IPS-20b (cell line): ENCODE measurements at regions not wholly inside any gene's neighbourhood (a gene's known extent, or its start where the extent isn't known, plus 50 kb on each side); places are given as distances from the start of the nearest gene placed in this dataset.
"Not testable (repeated sequence)": the region's sequence is repeated elsewhere in the genome, so short reads cannot be mapped to it uniquely, and the experiment has no call there.

Experiments used
- H3K27ac ChIP-seq: one replicate; pipeline ENCODE4 v1.5.1; 2013; ENCODE audit warnings: low read length
- H3K27me3 ChIP-seq: 2 replicates; pipeline ENCODE4 v1.6.1; 2013; ENCODE audit warnings: mild to moderate bottlenecking, low read length, inconsistent platforms; ENCODE audit not compliant: insufficient read depth
- H3K36me3 ChIP-seq: 2 replicates; pipeline ENCODE4 v1.6.1; 2013; ENCODE audit warnings: low read depth, mild to moderate bottlenecking, inconsistent platforms, low read length, moderate library complexity; ENCODE audit not compliant: insufficient read depth
- H3K4me1 ChIP-seq: 2 replicates; pipeline ENCODE4 v1.6.1; 2013; ENCODE audit warnings: mild to moderate bottlenecking, control low read depth, inconsistent platforms, low read length, moderate library complexity; ENCODE audit not compliant: insufficient read depth
- H3K4me3 ChIP-seq: 2 replicates; pipeline ENCODE4 v1.5.1; 2013; ENCODE audit warnings: mild to moderate bottlenecking, low read length, inconsistent platforms
- H3K9ac ChIP-seq: 2 replicates; pipeline ENCODE4 v1.6.1; 2013; ENCODE audit warnings: low read depth, mild to moderate bottlenecking, inconsistent platforms, low read length, moderate library complexity
- H3K9me3 ChIP-seq: 2 replicates; pipeline ENCODE4 v1.6.1; 2013; ENCODE audit warnings: mild to moderate bottlenecking, low read depth, low read length, inconsistent platforms; ENCODE audit not compliant: insufficient read depth

DNA sequence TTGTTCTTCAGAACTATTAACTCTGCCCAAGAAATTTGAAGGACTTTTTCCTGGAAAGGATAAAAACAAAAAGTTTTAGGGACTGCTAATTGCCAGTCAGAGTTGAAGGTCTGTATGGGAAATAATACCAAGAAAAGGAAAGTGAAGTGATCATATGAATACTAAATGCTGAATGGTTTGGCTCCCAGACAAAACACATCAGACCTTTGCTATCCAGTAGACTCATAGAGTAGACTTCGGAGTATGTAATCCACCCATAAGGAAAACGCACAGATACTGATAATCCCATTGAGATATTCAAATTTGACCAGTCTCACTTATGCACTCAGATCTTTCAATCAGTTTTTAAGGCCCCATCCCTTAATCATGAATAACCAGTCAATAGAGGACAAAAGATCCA lies 319.0 kb upstream of the PTGER4 start:
- no peaks in the 10 kb centered on the region for H3K27me3 ChIP-seq
- no peaks in the 10 kb centered on the region for H3K4me1 ChIP-seq
- no peaks in the 10 kb centered on the region for H3K9me3 ChIP-seq
- no peak overlapping the region for H3K9ac ChIP-seq
- no peak overlapping the region for H3K4me3 ChIP-seq
- no peaks in the 10 kb centered on the region for H3K36me3 ChIP-seq
- H3K27ac ChIP-seq: no peak overlapping the region

DNA sequence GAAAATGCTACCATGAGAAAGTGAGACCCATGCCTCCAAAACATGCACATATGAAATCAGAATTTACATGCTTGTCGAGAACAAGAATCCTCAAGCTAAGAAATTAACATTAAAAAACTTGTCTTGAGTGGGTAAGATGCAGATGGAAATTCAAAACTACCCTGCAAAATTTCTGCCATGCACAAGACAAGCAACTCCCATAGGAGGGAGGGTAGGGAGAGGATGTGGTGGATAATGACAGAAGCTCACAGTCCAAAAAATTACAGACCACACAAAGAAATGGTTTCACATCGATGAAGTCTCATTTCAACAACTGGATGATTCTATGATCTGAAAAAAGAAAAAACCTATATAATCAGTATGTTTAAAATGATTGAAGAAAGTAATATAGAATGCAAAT lies 319.9 kb upstream of the PTGER4 start:
- H3K27ac ChIP-seq: no peak overlapping the region
- H3K36me3 ChIP-seq: no peaks in the 10 kb centered on the region
- no peak overlapping the region for H3K4me3 ChIP-seq
- H3K9ac ChIP-seq: no peak overlapping the region
- H3K9me3 ChIP-seq: no peaks in the 10 kb centered on the region
- no peaks in the 10 kb centered on the region for H3K4me1 ChIP-seq
- no peaks in the 10 kb centered on the region for H3K27me3 ChIP-seq

GRCh38 chr5:40359093-40359492 lies 320.6 kb upstream of the PTGER4 start:
- Histone ChIP-seq H3K4me1 (no peaks in the 10 kb centered on the region), H3K27ac (no peak overlapping the region), H3K36me3 (no peaks in the 10 kb centered on the region), H3K9ac (no peak overlapping the region), H3K9me3 (no peaks in the 10 kb centered on the region), H3K4me3 (no peak overlapping the region), H3K27me3 (no peaks in the 10 kb centered on the region)

GRCh38 chr5:40356248-40356647 lies 323.5 kb upstream of the PTGER4 start:
- Histone ChIP-seq H3K27ac (no peak overlapping the region), H3K4me3 (no peak overlapping the region), H3K9me3 (no peaks in the 10 kb centered on the region), H3K9ac (no peak overlapping the region), H3K27me3 (no peaks in the 10 kb centered on the region), H3K36me3 (no peaks in the 10 kb centered on the region), H3K4me1 (no peaks in the 10 kb centered on the region)

DNA sequence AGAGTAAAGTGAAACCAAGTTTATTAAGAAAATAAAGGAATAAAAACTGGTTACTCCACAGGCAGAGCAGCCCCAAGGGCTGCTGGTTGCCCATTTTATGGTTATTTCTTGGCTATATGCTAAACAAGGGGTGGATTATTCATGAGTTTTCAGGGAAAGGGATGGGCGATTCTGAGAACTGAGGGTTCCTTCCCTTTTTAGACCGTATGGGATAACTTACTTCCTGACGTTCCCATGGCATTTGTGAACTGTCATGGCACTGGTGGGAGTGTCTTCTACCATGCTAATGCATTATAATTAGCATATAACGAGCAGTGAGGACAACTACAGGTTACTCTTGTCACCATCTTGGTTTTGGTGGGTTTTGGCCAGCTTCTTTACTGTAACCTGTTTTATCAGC lies 323.9 kb upstream of the PTGER4 start:
- H3K27me3 ChIP-seq: no peaks in the 10 kb centered on the region
- H3K4me3 ChIP-seq: no peak overlapping the region
- no peaks in the 10 kb centered on the region for H3K4me1 ChIP-seq
- H3K9ac ChIP-seq: no peak overlapping the region
- H3K9me3 ChIP-seq: no peaks in the 10 kb centered on the region
- H3K27ac ChIP-seq: no peak overlapping the region
- H3K36me3 ChIP-seq: no peaks in the 10 kb centered on the region

- no peaks in the 10 kb centered on the region for H3K4me1 ChIP-seq
- H3K27me3 ChIP-seq: no peaks in the 10 kb centered on the region
- H3K9ac ChIP-seq: no peak overlapping the region
- H3K9me3 ChIP-seq: no peaks in the 10 kb centered on the region
- no peaks in the 10 kb centered on the region for H3K36me3 ChIP-seq
- H3K4me3 ChIP-seq: no peak overlapping the region
- H3K27ac ChIP-seq: no peak overlapping the region
These were observed 324.5 kb upstream of the PTGER4 start for GRCh38 chr5:40355181-40355580.

GRCh38 chr5:40354171-40354570 lies 325.5 kb upstream of the PTGER4 start:
- Histone ChIP-seq H3K9ac (no peak overlapping the region), H3K9me3 (no peaks in the 10 kb centered on the region), H3K27me3 (no peaks in the 10 kb centered on the region), H3K36me3 (no peaks in the 10 kb centered on the region), H3K4me1 (no peaks in the 10 kb centered on the region), H3K4me3 (no peak overlapping the region), H3K27ac (no peak overlapping the region)

- no peak overlapping the region for H3K9ac ChIP-seq
- no peaks in the 10 kb centered on the region for H3K27me3 ChIP-seq
- no peaks in the 10 kb centered on the region for H3K36me3 ChIP-seq
- H3K4me3 ChIP-seq: no peak overlapping the region
- no peaks in the 10 kb centered on the region for H3K4me1 ChIP-seq
- H3K27ac ChIP-seq: no peak overlapping the region
- no peaks in the 10 kb centered on the region for H3K9me3 ChIP-seq
These were observed 326.3 kb upstream of the PTGER4 start for GRCh38 chr5:40353442-40353841.

- Histone ChIP-seq H3K27me3 (no peaks in the 10 kb centered on the region), H3K36me3 (no peaks in the 10 kb centered on the region), H3K27ac (no peak overlapping the region), H3K9ac (no peak overlapping the region), H3K4me3 (no peak overlapping the region), H3K4me1 (no peaks in the 10 kb centered on the region), H3K9me3 (no peaks in the 10 kb centered on the region)
These were observed 331.6 kb upstream of the PTGER4 start for GRCh38 chr5:40347981-40348725.

GRCh38 chr5:40346901-40347300 lies 332.8 kb upstream of the PTGER4 start:
- no peak overlapping the region for H3K4me3 ChIP-seq
- H3K4me1 ChIP-seq: no peaks in the 10 kb centered on the region
- H3K27ac ChIP-seq: no peak overlapping the region
- H3K27me3 ChIP-seq: no peaks in the 10 kb centered on the region
- no peak overlapping the region for H3K9ac ChIP-seq
- H3K9me3 ChIP-seq: no peaks in the 10 kb centered on the region
- no peaks in the 10 kb centered on the region for H3K36me3 ChIP-seq

GRCh38 chr5:40338434-40338833 lies 341.3 kb upstream of the PTGER4 start:
- H3K27ac ChIP-seq, H3K27me3 ChIP-seq, H3K9ac ChIP-seq, H3K36me3 ChIP-seq, H3K4me1 ChIP-seq, H3K9me3 ChIP-seq, H3K4me3 ChIP-seq: not testable (repeated sequence)

DNA sequence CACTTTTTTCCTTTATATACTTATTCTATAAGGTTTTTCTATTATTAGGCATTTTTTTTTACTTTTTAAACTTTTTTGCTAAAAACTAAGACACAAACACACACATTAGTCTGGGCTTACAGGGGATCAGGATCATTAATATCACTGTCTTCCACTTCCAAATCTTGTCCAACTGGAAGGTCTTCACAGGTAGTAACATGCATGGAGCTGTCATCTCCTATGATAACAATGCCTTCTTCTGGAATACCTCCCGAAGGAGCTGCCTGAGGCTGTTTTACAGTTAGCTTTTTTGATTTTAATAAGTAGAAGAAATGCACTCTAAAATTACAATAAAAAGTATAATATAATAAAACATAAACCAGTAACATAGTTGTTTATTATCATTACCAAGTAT lies 345.5 kb upstream of the PTGER4 start:
- H3K36me3 ChIP-seq: no peaks in the 10 kb centered on the region
- no peak overlapping the region for H3K9ac ChIP-seq
- H3K4me1 ChIP-seq: no peaks in the 10 kb centered on the region
- no peaks in the 10 kb centered on the region for H3K27me3 ChIP-seq
- H3K27ac ChIP-seq: no peak overlapping the region
- no peak overlapping the region for H3K4me3 ChIP-seq
- H3K9me3 ChIP-seq: no peaks in the 10 kb centered on the region
